ENCODE measurements at regions not wholly inside any gene's neighbourhood (a gene's known extent, or its start where the extent isn't known, plus 50 kb on each side); places are given as distances from the start of the nearest gene placed in this dataset.

- no peaks in the 10 kb centered on the region for H3K4me1 Mint-ChIP-seq (ENCODE audit: low read depth)
- no peak overlapping the region for H3K4me3 Mint-ChIP-seq
- no peak overlapping the region for H3K27ac Mint-ChIP-seq
- TF ChIP-seq CTCF (IDR thresholded peaks at IDR 0.05): no peak
- H3K36me3 Mint-ChIP-seq (ENCODE audit: low read depth): no peaks in the 10 kb centered on the region
- H3K27me3 Mint-ChIP-seq (ENCODE audit: insufficient read depth): no peaks in the 10 kb centered on the region; the same call in 1 of the 2 replicates
- DNase-seq: no peak
- peaks cover 54% of the 10 kb centered on the region for H3K9me3 Mint-ChIP-seq
These were observed 358.3 kb upstream of the IRX1 start for GRCh38 chr5:3237276-3237868.

DNA sequence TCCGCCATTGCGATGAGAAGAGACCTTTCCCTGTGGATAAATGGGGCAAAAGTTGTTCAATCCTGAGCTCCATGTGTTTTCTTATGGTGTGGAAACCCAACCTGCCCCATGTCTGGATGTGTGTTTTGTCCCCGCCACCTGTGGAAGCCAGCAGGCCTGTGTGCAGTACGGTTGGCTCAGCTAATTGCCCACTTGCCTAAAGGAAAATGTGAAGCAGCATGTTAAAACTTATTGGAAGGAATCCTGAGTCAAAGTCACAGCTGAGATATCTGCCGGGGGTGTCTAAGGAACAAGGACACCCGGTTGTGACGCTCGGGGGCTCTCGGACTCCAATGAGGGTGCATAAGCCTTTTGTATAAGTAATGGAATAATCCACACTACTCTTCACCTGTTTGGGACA is 361.1 kb upstream of the IRX1 start:
- no peaks in the 10 kb centered on the region for H3K4me1 Mint-ChIP-seq (ENCODE audit: low read depth)
- H3K27ac Mint-ChIP-seq: no peak overlapping the region
- no peak overlapping the region for H3K4me3 Mint-ChIP-seq
- DNase-seq: no peak
- peaks cover 59% of the 10 kb centered on the region for H3K9me3 Mint-ChIP-seq
- H3K27me3 Mint-ChIP-seq (ENCODE audit: insufficient read depth): no peaks in the 10 kb centered on the region; the same call in none of the 2 replicates
- TF ChIP-seq CTCF (IDR thresholded peaks at IDR 0.05): no peak
- H3K36me3 Mint-ChIP-seq (ENCODE audit: low read depth): no peaks in the 10 kb centered on the region

- Mint-ChIP-seq H3K9me3 (peaks cover 57% of the 10 kb centered on the region), H3K27ac (no peak overlapping the region), H3K4me1 (ENCODE audit: low read depth) (no peaks in the 10 kb centered on the region), H3K36me3 (ENCODE audit: low read depth) (no peaks in the 10 kb centered on the region), H3K4me3 (no peak overlapping the region), H3K27me3 (ENCODE audit: insufficient read depth) (no peaks in the 10 kb centered on the region; the same call in none of the 2 replicates)
- no peak for DNase-seq
- no peak for TF ChIP-seq CTCF (IDR thresholded peaks at IDR 0.05)
These were observed 364.7 kb upstream of the IRX1 start for GRCh38 chr5:3230941-3231340.

GRCh38 chr5:3230254-3230653 is 365.4 kb upstream of the IRX1 start:
- TF ChIP-seq CTCF (IDR thresholded peaks at IDR 0.05): no peak
- Mint-ChIP-seq H3K4me3 (no peak overlapping the region), H3K27me3 (ENCODE audit: insufficient read depth) (no peaks in the 10 kb centered on the region; the same call in none of the 2 replicates), H3K4me1 (ENCODE audit: low read depth) (no peaks in the 10 kb centered on the region), H3K27ac (no peak overlapping the region), H3K36me3 (ENCODE audit: low read depth) (no peaks in the 10 kb centered on the region), H3K9me3 (peaks cover 61% of the 10 kb centered on the region)
- no peak for DNase-seq

GRCh38 chr5:3226196-3226920 is 369.3 kb upstream of the IRX1 start:
- no peaks in the 10 kb centered on the region for H3K36me3 Mint-ChIP-seq (ENCODE audit: low read depth)
- no peak for TF ChIP-seq CTCF (IDR thresholded peaks at IDR 0.05)
- H3K9me3 Mint-ChIP-seq: peaks cover 64% of the 10 kb centered on the region
- no peaks in the 10 kb centered on the region for H3K27me3 Mint-ChIP-seq (ENCODE audit: insufficient read depth)
- no peak overlapping the region for H3K4me3 Mint-ChIP-seq
- no peaks in the 10 kb centered on the region for H3K4me1 Mint-ChIP-seq (ENCODE audit: low read depth)
- no peak overlapping the region for H3K27ac Mint-ChIP-seq
- no peak for DNase-seq

All from HFFc6 (cell line).